OCI-LY3 (cell line): ENCODE measurements at regions not wholly inside any gene's neighbourhood (a gene's known extent, or its start where the extent isn't known, plus 50 kb on each side); places are given as distances from the start of the nearest gene placed in this dataset.

Experiments used
- H2AFZ ChIP-seq: fragments of 200-600, 300-600 bp; shearing (Covaris generic); 2 replicates; pipeline ENCODE4 v1.6.0; 2014; ENCODE audit warnings: antibody characterized with exemption, low read depth, low read length
- H3K27ac ChIP-seq: fragments of 200-600, 300-600 bp; sonication (generic); 2 replicates; pipeline ENCODE4 v1.5.1; 2014; ENCODE audit warnings: mild to moderate bottlenecking, low read length, moderate library complexity, mixed read lengths
- H3K27me3 ChIP-seq: fragments of 200-600, 300-600 bp; sonication (generic); 2 replicates; pipeline ENCODE4 v1.6.1; 2014; ENCODE audit warnings: low read depth, low read length, mixed read lengths
- H3K36me3 ChIP-seq: fragments of 200-600, 300-600 bp; sonication (generic); replicated peaks from 2 replicates; pipeline ENCODE3; 2014; ENCODE audit warnings: low read depth, low read length, mixed read lengths
- H3K4me1 ChIP-seq: fragments of 300-600, 200-600 bp; sonication (generic); 2 replicates; pipeline ENCODE4 v1.6.1; 2014; ENCODE audit warnings: low read length, mixed read lengths
- H3K4me2 ChIP-seq: fragments of 200-600, 300-600 bp; sonication (generic); 2 replicates; pipeline ENCODE4 v1.6.1; 2014; ENCODE audit warnings: low read length, mixed read lengths
- H3K4me3 ChIP-seq: fragments of 300-600, 200-600 bp; sonication (generic); 2 replicates; pipeline ENCODE4 v1.5.1; 2014; ENCODE audit warnings: antibody characterized with exemption, mild to moderate bottlenecking, low read length, moderate library complexity
- H3K79me2 ChIP-seq: fragments of 300-600, 200-600 bp; shearing (Covaris generic); 2 replicates; pipeline ENCODE4 v1.6.1; 2014; ENCODE audit warnings: mild to moderate bottlenecking, low read length, mixed read lengths
- H3K9ac ChIP-seq: fragments of 300-600, 200-600 bp; shearing (Covaris generic); 2 replicates; pipeline ENCODE4 v1.6.0; 2014; ENCODE audit warnings: mild to moderate bottlenecking, low read length, moderate library complexity
- H3K9me3 ChIP-seq: fragments of 200-600, 300-600 bp; shearing (Covaris generic); 2 replicates; pipeline ENCODE4 v1.6.1; 2014; ENCODE audit warnings: low read length, mixed read lengths; ENCODE audit not compliant: insufficient read depth
- H4K20me1 ChIP-seq: fragments of 200-600, 300-600 bp; sonication (generic); 2 replicates; pipeline ENCODE4 v1.6.1; 2016; ENCODE audit warnings: low read length, mixed read lengths; ENCODE audit not compliant: insufficient read depth
- CTCF ChIP-seq: fragments of 200-600, 300-600 bp; sonication (generic); IDR thresholded peaks from 2 replicates; pipeline ENCODE4 v1.5.1; 2014; ENCODE audit warnings: antibody characterized with exemption, low read length, low read depth
- EZH2phosphoT487 ChIP-seq: fragments of 200-600 bp; shearing (Covaris generic); IDR thresholded peaks from 2 replicates; pipeline ENCODE4 v1.6.1; 2018; ENCODE audit warnings: antibody characterized with exemption, mixed run types, low read depth

- no peak overlapping the region for H3K4me3 ChIP-seq
- no peaks in the 10 kb centered on the region for H3K9me3 ChIP-seq
- H3K79me2 ChIP-seq: no peaks in the 10 kb centered on the region
- H3K27me3 ChIP-seq: no peaks in the 10 kb centered on the region
- TF ChIP-seq CTCF: no peak
- no peak for TF ChIP-seq EZH2phosphoT487
- H4K20me1 ChIP-seq: no peaks in the 10 kb centered on the region
- no peak overlapping the region for H2AFZ ChIP-seq
- H3K36me3 ChIP-seq: no peaks in the 10 kb centered on the region
- no peak overlapping the region for H3K9ac ChIP-seq
- H3K4me2 ChIP-seq: no peak overlapping the region
- no peak overlapping the region for H3K27ac ChIP-seq
- peaks cover 13% of the 10 kb centered on the region for H3K4me1 ChIP-seq
Measured at GRCh38 chr4:97498875-97499274, 644.4 kb downstream of the STPG2 start.

- no peaks in the 10 kb centered on the region for H3K79me2 ChIP-seq
- H3K4me1 ChIP-seq: peaks cover 13% of the 10 kb centered on the region
- no peak overlapping the region for H3K9ac ChIP-seq
- no peaks in the 10 kb centered on the region for H3K36me3 ChIP-seq
- no peak for TF ChIP-seq EZH2phosphoT487
- no peak for TF ChIP-seq CTCF
- H2AFZ ChIP-seq: no peak overlapping the region
- no peaks in the 10 kb centered on the region for H3K9me3 ChIP-seq
- H3K4me2 ChIP-seq: peak overlapping the region; percentile 38
- H3K27me3 ChIP-seq: no peaks in the 10 kb centered on the region
- H3K4me3 ChIP-seq: no peak overlapping the region
- H4K20me1 ChIP-seq: no peaks in the 10 kb centered on the region
- H3K27ac ChIP-seq: peak overlapping the region; percentile 43
Measured at GRCh38 chr4:97500423-97500822, 642.9 kb downstream of the STPG2 start.

GRCh38 chr4:97504713-97505112 is 638.6 kb downstream of the STPG2 start:
- no peaks in the 10 kb centered on the region for H4K20me1 ChIP-seq
- H3K27ac ChIP-seq: no peak overlapping the region

GRCh38 chr4:97507587-97508245 is 635.6 kb downstream of the STPG2 start:
- H2AFZ ChIP-seq: no peak overlapping the region
- H3K27me3 ChIP-seq: no peaks in the 10 kb centered on the region
- H3K4me3 ChIP-seq: no peak overlapping the region
- H3K79me2 ChIP-seq: no peaks in the 10 kb centered on the region
- H3K9ac ChIP-seq: no peak overlapping the region
- no peaks in the 10 kb centered on the region for H3K36me3 ChIP-seq
- H3K9me3 ChIP-seq: no peaks in the 10 kb centered on the region
- TF ChIP-seq EZH2phosphoT487 (no peak), CTCF (no peak)
- no peak overlapping the region for H3K27ac ChIP-seq
- no peaks in the 10 kb centered on the region for H3K4me1 ChIP-seq
- no peaks in the 10 kb centered on the region for H4K20me1 ChIP-seq
- H3K4me2 ChIP-seq: no peak overlapping the region

More at GRCh38 chr4:97504713-97505112, 638.6 kb downstream of the STPG2 start:
- Histone ChIP-seq H3K79me2 (no peaks in the 10 kb centered on the region), H3K4me1 (peaks cover 12% of the 10 kb centered on the region), H3K9ac (no peak overlapping the region), H2AFZ (no peak overlapping the region), H3K4me2 (no peak overlapping the region), H3K27me3 (no peaks in the 10 kb centered on the region), H3K36me3 (no peaks in the 10 kb centered on the region), H3K9me3 (no peaks in the 10 kb centered on the region), H3K4me3 (no peak overlapping the region)
- TF ChIP-seq CTCF: no peak
- TF ChIP-seq EZH2phosphoT487: no peak
